Transverse colon (tissue), 4 donors: ENCODE measurements at regions not wholly inside any gene's neighbourhood (a gene's known extent, or its start where the extent isn't known, plus 50 kb on each side); places are given as distances from the start of the nearest gene placed in this dataset.

Source experiments
- DNase-seq: peaks from one replicate; pipeline ENCODE4 v3.0.0-alpha.2; 2019
- H3K27ac ChIP-seq, 4 donors: fragments of 200-600 bp; sonication (generic); 2 replicates each; pipeline ENCODE4 v1.5.1; 2016 to 2018; ENCODE audit warnings: inconsistent platforms in 4 of 4
- H3K27me3 ChIP-seq: fragments of 200-600 bp; sonication (generic); 2 replicates; pipeline ENCODE4 v1.5.1; 2017; ENCODE audit warnings: inconsistent platforms
- H3K36me3 ChIP-seq, 4 donors: fragments of 200-600 bp; sonication (generic); 2 replicates each; pipeline ENCODE4 v1.5.1; 2017 to 2019; ENCODE audit warnings: inconsistent platforms in 4 of 4
- H3K4me1 ChIP-seq, 4 donors: fragments of 200-600 bp; sonication (generic); 2 replicates each; pipeline ENCODE4 v1.5.1; 2017 to 2020; ENCODE audit warnings: inconsistent platforms in 4 of 4
- H3K4me3 ChIP-seq, 4 donors: fragments of 200-600 bp; sonication (generic); 1 replicate in 1 of 4; 2 replicates in 3 of 4; pipeline versions ENCODE4 v1.5.1 to v1.6.1; 2017 to 2019; ENCODE audit warnings: inconsistent platforms in 4 of 4
- H3K9me3 ChIP-seq, 2 donors: fragments of 200-600 bp; sonication (generic); 2 replicates each; pipeline ENCODE4 v1.5.1; 2017 to 2019; ENCODE audit warnings: inconsistent platforms in 2 of 2
- EP300 ChIP-seq: sonication (generic); formaldehyde crosslinking; IDR thresholded peaks from one replicate; pipeline ENCODE4 v1.6.1; 2017; ENCODE audit warnings: antibody characterized with exemption, low read depth
- POLR2A ChIP-seq: fragments of 450-650 bp; IDR thresholded peaks from one replicate; pipeline ENCODE4 v1.6.1; 2016; ENCODE audit warnings: antibody characterized with exemption, mild to moderate bottlenecking, moderate library complexity
- POLR2AphosphoS5 ChIP-seq, 3 donors: sonication (generic); formaldehyde crosslinking; IDR thresholded peaks; one replicate each; pipeline ENCODE4 v1.6.1; 2016; ENCODE audit warnings: antibody characterized with exemption in 3 of 3
- WGBS, 2 donors: methylation state at CpG; one replicate each; pipeline ENCODE4 v1.1.5; 2018; ENCODE audit warnings: low coverage in 1 of 2; 5-methylcytosine and 5-hydroxymethylcytosine counted together
- in situ Hi-C, 4 donors: fragments of 200-750 bp; cut with MboI; loops; one replicate each; pipeline versions ENCODE4 v1.15.0 to v1.15.1; 2017; ENCODE audit warnings: low sequenced_read_pairs in 3 of 4, low pct_ligation_motif_present in 1 of 4, low pct_unique_long_range_greater_than_20kb in 1 of 4
- intact Hi-C: fragments of 100-400 bp; cut with DNase I; formaldehyde crosslinking; loops from one replicate; pipeline ENCODE4 v1.15.1; 2023; ENCODE audit warnings: low total_unique reads
- TF ChIP-seq, protein P1 (sequence below), 5 experiments: fragments of 200-600 bp in 3 of 5; fragments of 450-650 bp in 2 of 5; sonication (generic) in 3 of 5; IDR thresholded peaks; 1 replicate in 2 of 5; 2 replicates in 3 of 5; pipeline ENCODE4 v1.5.1; 2016 to 2017; ENCODE audit warnings: antibody characterized with exemption in 5 of 5, inconsistent platforms in 3 of 5, mild to moderate bottlenecking in 2 of 5, moderate library complexity in 1 of 5

DNA sequence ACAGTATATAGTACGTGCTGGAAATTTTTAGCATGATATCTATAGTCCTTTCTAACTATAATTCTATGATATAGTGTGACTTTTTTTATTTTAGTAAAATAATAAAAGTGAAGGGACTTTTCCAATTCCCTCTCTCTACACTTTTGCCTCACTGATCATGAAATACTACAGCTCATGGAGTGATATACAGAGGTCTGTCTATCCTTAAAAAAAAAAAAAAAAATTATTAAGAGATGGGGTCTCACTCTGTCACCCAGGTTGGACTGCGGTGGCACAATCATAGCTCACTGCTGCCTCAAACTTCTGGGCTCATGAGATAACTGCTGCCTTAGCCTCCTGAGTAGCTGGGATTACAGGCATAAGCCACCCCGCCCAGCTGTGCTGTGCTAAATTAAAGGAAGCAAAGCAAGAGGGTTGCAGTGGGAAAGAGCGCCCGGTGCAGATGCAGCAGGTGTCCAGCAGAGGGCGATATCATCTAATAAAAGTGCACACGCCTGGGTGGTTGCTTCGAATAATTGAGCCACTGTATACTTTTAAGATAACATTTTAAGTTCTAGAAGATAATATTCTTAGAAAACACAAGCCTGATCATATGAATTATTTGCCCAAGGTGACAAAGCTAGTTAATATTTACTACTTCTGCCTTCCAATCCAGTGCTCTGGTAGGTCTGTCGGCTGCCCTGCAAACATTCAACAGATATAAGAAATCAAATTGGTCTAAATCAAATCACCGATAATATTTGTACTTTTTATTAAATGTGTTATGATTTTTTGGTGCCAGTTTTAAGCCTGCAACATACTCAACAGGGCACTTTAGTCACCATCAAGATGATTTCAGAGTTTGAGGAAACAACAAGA, 94.9 kb upstream of the NT5E start:
- H3K27ac ChIP-seq: no peak overlapping the region
- H3K27me3 ChIP-seq: no peaks in the 10 kb centered on the region
- H3K9me3 ChIP-seq: no peaks in the 10 kb centered on the region
- TF ChIP-seq EP300: no peak
- TF ChIP-seq POLR2A: no peak
- TF ChIP-seq POLR2AphosphoS5 (IDR thresholded peaks at IDR 0.05): no peak
- TF ChIP-seq, protein P1, sequence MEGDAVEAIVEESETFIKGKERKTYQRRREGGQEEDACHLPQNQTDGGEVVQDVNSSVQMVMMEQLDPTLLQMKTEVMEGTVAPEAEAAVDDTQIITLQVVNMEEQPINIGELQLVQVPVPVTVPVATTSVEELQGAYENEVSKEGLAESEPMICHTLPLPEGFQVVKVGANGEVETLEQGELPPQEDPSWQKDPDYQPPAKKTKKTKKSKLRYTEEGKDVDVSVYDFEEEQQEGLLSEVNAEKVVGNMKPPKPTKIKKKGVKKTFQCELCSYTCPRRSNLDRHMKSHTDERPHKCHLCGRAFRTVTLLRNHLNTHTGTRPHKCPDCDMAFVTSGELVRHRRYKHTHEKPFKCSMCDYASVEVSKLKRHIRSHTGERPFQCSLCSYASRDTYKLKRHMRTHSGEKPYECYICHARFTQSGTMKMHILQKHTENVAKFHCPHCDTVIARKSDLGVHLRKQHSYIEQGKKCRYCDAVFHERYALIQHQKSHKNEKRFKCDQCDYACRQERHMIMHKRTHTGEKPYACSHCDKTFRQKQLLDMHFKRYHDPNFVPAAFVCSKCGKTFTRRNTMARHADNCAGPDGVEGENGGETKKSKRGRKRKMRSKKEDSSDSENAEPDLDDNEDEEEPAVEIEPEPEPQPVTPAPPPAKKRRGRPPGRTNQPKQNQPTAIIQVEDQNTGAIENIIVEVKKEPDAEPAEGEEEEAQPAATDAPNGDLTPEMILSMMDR (IDR thresholded peaks at IDR 0.05): peak; percentile 95 to 97 (median 96)
- peak; percentile 80 for DNase-seq
- H3K4me3 ChIP-seq: no peak overlapping the region
- WGBS, 2 donors: 24 to 75% methylated on average over 3 to 10 of the region's 10 CpGs
- intact Hi-C loops (loop anchor here (1.0 kb wide), 1 partner anchor 127 kb away; no protein-coding TSS in a partner anchor), in situ Hi-C loops (loop anchor here in 3 of 4 donors (5.0 to 10.0 kb wide), 2 partner anchors 127 to 130 kb away; no protein-coding TSS in a partner anchor)
- no peaks in the 10 kb centered on the region for H3K36me3 ChIP-seq
- peaks cover 0 to 5% (median 1%) of the 10 kb centered on the region in 4 donors for H3K4me1 ChIP-seq

DNA sequence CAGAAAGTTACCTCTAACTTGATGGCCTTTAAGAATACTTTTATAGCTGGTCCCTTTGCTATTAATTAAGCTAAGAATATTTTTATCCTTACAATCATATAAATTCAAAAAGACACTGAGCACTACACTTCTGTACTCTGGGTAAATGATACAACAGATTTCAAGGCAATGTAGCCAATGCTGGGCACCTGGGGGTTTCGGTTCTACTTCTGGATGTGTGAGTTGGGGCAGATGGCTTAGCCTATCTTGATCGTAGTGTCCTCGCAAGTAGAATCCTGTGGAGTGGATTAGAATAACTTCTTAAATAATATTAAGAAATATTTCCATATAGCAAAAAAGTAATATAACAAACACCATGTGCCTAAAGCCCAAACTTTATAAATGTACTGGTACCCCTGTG, 96.9 kb upstream of the NT5E start:
- in situ Hi-C loops: loop anchor here in 3 of 4 donors (5.0 to 10.0 kb wide), 2 partner anchors 129 to 132 kb away; no protein-coding TSS in a partner anchor
- WGBS, 2 donors: 94 to 100% methylated on average over 3 of the region's 3 CpGs
- no peak for DNase-seq
- Histone ChIP-seq H3K27ac (no peak overlapping the region), H3K27me3 (no peaks in the 10 kb centered on the region), H3K9me3 (no peaks in the 10 kb centered on the region), H3K36me3 (no peaks in the 10 kb centered on the region), H3K4me3 (no peak overlapping the region), H3K4me1 (peaks cover 0 to 5% (median 0%) of the 10 kb centered on the region in 4 donors)
- intact Hi-C loops: no loop called here
- TF ChIP-seq POLR2AphosphoS5 (IDR thresholded peaks at IDR 0.05) (no peak), POLR2A (no peak), EP300 (no peak)
- TF ChIP-seq, protein P1 (IDR thresholded peaks at IDR 0.05): no peak

DNA sequence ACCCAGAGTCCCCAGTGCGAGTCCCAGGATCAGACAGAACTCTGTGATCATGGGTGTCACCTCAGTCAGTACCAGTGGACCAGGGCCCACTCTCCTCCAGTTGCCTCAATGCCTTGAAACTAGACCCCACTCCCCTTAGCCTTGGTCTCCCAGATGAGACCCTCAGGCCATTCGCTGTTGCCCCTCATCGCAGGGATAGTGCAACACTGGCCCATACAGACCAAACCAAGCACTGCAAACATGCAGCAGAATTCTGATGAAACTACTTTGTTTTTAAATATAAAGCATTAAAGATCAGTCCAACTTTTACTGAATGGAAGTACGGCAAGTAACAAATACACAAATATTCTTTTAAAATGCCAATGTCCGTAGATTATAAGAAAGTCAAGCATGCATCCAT, 101.2 kb upstream of the NT5E start:
- Histone ChIP-seq H3K36me3 (no peaks in the 10 kb centered on the region), H3K4me3 (no peak overlapping the region), H3K9me3 (no peaks in the 10 kb centered on the region), H3K27ac (no peak overlapping the region), H3K27me3 (no peaks in the 10 kb centered on the region), H3K4me1 (no peaks in the 10 kb centered on the region)
- in situ Hi-C loops: no loop called here
- TF ChIP-seq EP300 (no peak), POLR2A (no peak), POLR2AphosphoS5 (IDR thresholded peaks at IDR 0.05) (no peak)
- TF ChIP-seq, protein P1 (IDR thresholded peaks at IDR 0.05): no peak
- intact Hi-C loops: no loop called here
- DNase-seq: no peak
- WGBS, 2 donors: 90 to 91% methylated on average over 3 to 5 of the region's 5 CpGs

DNA sequence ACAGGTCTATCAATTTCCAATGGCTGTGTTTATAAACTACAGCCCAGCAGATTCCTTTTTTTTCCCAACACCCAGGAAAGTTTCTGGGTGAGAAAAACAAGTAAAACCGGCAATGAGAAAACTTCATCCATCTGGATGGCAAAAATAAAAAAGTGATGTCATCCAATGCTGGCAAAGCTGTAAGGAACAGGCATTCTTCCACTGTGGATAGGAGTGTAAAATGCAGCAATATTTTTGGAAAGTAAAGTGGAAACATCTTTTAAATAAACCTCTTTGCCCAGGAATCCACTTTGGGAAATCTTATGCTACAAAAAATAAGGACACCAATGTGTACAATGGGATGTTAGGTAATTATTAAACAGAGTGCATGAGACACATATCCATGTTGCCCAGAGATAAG, 102.1 kb upstream of the NT5E start:
- Histone ChIP-seq H3K36me3 (no peaks in the 10 kb centered on the region), H3K9me3 (no peaks in the 10 kb centered on the region), H3K27me3 (no peaks in the 10 kb centered on the region), H3K4me3 (no peak overlapping the region), H3K4me1 (no peaks in the 10 kb centered on the region), H3K27ac (no peak overlapping the region)
- in situ Hi-C loops (no loop called here), intact Hi-C loops (no loop called here)
- TF ChIP-seq, protein P1 (IDR thresholded peaks at IDR 0.05): no peak
- TF ChIP-seq POLR2AphosphoS5 (IDR thresholded peaks at IDR 0.05) (no peak), POLR2A (no peak), EP300 (no peak)
- WGBS, 2 donors: 33 to 58% methylated on average over 1 of the region's 1 CpG
- no peak for DNase-seq
